H9 (cell line): ENCODE measurements at regions not wholly inside any gene's neighbourhood (a gene's known extent, or its start where the extent isn't known, plus 50 kb on each side); places are given as distances from the start of the nearest gene placed in this dataset.

Source experiments
- DNase-seq: peaks from one replicate; pipeline ENCODE4 v3.0.0-alpha.2; 2017
- H2AFZ ChIP-seq: one replicate; pipeline ENCODE4 v1.6.1; 2013; ENCODE audit warnings: mild to moderate bottlenecking, low read length, control low read depth, moderate library complexity
- H2AK5ac ChIP-seq: 2 replicates; pipeline ENCODE4 v1.6.1; 2013; ENCODE audit warnings: low read length, control low read depth, mixed read lengths; ENCODE audit not compliant: insufficient read length
- H2BK120ac ChIP-seq: one replicate; pipeline ENCODE4 v1.6.1; 2013; ENCODE audit warnings: low read depth, mild to moderate bottlenecking, low read length, control low read depth, inconsistent platforms; ENCODE audit not compliant: poor library complexity, severe bottlenecking
- H2BK12ac ChIP-seq: 2 replicates; pipeline ENCODE4 v1.6.1; 2013; ENCODE audit warnings: low read length, control low read depth, mixed read lengths, low read depth; ENCODE audit not compliant: insufficient read length
- H2BK15ac ChIP-seq: 2 replicates; pipeline ENCODE4 v1.6.1; 2013; ENCODE audit warnings: low read depth, low read length, control low read depth
- H2BK20ac ChIP-seq: one replicate; pipeline ENCODE4 v1.6.1; 2013; ENCODE audit warnings: low read depth, mild to moderate bottlenecking, low read length, control low read depth, inconsistent platforms; ENCODE audit not compliant: poor library complexity, severe bottlenecking
- H2BK5ac ChIP-seq: 2 replicates; pipeline ENCODE4 v1.6.1; 2013; ENCODE audit warnings: low read length, control low read depth, mixed read lengths; ENCODE audit not compliant: insufficient read length
- H3K14ac ChIP-seq: 2 replicates; pipeline ENCODE4 v1.6.1; 2013; ENCODE audit warnings: low read length, control low read depth; ENCODE audit not compliant: insufficient read depth
- H3K18ac ChIP-seq: 2 replicates; pipeline ENCODE4 v1.6.1; 2013; ENCODE audit warnings: low read depth, mild to moderate bottlenecking, mixed read lengths, low read length, control low read depth; ENCODE audit not compliant: insufficient read length
- H3K23ac ChIP-seq: 2 replicates; pipeline ENCODE4 v1.6.1; 2013; ENCODE audit warnings: low read length, control low read depth, mixed read lengths, low read depth; ENCODE audit not compliant: insufficient read length
- H3K23me2 ChIP-seq: 2 replicates; pipeline ENCODE4 v1.6.1; 2013; ENCODE audit warnings: low read depth, mild to moderate bottlenecking, mixed read lengths, low read length, control low read depth; ENCODE audit not compliant: insufficient read length, poor library complexity, severe bottlenecking
- H3K27ac ChIP-seq: 2 replicates; pipeline ENCODE4 v1.5.1; 2013; ENCODE audit warnings: low read length, control low read depth, mixed read lengths, low read depth; ENCODE audit not compliant: insufficient read length
- H3K27me3 ChIP-seq: 2 replicates; pipeline ENCODE4 v1.6.1; 2013; ENCODE audit warnings: low read length, control low read depth, inconsistent platforms; ENCODE audit not compliant: insufficient read depth
- H3K4ac ChIP-seq: 2 replicates; pipeline ENCODE4 v1.6.1; 2013; ENCODE audit warnings: low read depth, mild to moderate bottlenecking, control low read depth, inconsistent platforms, low read length, moderate library complexity
- H3K4me1 ChIP-seq: 2 replicates; pipeline ENCODE4 v1.6.1; 2013; ENCODE audit warnings: low read length, control low read depth, inconsistent platforms; ENCODE audit not compliant: insufficient read depth
- H3K4me2 ChIP-seq: 2 replicates; pipeline ENCODE4 v1.6.1; 2013; ENCODE audit warnings: low read length, control low read depth, mixed read lengths; ENCODE audit not compliant: insufficient read length, insufficient read depth
- H3K56ac ChIP-seq: 2 replicates; pipeline ENCODE4 v1.6.1; 2013; ENCODE audit warnings: low read depth, mild to moderate bottlenecking, mixed read lengths, low read length, control low read depth; ENCODE audit not compliant: insufficient read length
- H3K79me1 ChIP-seq: 2 replicates; pipeline ENCODE4 v1.6.1; 2013; ENCODE audit warnings: low read depth, mild to moderate bottlenecking, moderate library complexity, low read length, control low read depth, inconsistent platforms; ENCODE audit not compliant: insufficient read depth, poor library complexity, severe bottlenecking
- H3K79me2 ChIP-seq: 2 replicates; pipeline ENCODE4 v1.6.1; 2013; ENCODE audit warnings: low read length, control low read depth, inconsistent platforms; ENCODE audit not compliant: insufficient read depth
- H3K9ac ChIP-seq: 2 replicates; pipeline ENCODE4 v1.6.1; 2013; ENCODE audit warnings: low read length, control low read depth, mixed read lengths; ENCODE audit not compliant: insufficient read length; ENCODE audit errors: extremely low read depth
- H3K9me3 ChIP-seq: one replicate; pipeline ENCODE4 v1.6.1; 2013; ENCODE audit warnings: low read depth, low read length, inconsistent platforms; ENCODE audit not compliant: control insufficient read depth
- H3T11ph ChIP-seq: one replicate; pipeline ENCODE4 v1.6.1; 2013; ENCODE audit warnings: mild to moderate bottlenecking, low read length, control low read depth, inconsistent platforms
- H4K20me1 ChIP-seq: one replicate; pipeline ENCODE4 v1.6.1; 2013; ENCODE audit not compliant: control insufficient read depth, insufficient read length, insufficient read depth
- H4K5ac ChIP-seq: 2 replicates; pipeline ENCODE4 v1.6.1; 2013; ENCODE audit warnings: low read depth, mild to moderate bottlenecking, mixed read lengths, low read length, control low read depth; ENCODE audit not compliant: insufficient read length
- H4K8ac ChIP-seq: replicated peaks from 2 replicates; pipeline ENCODE4 v1.6.1; 2013; ENCODE audit warnings: low read length, control low read depth, mixed read lengths, low read depth; ENCODE audit not compliant: insufficient read length
- H4K91ac ChIP-seq: 2 replicates; pipeline ENCODE4 v1.6.1; 2013; ENCODE audit warnings: low read depth, mild to moderate bottlenecking, moderate library complexity, mixed read lengths, low read length, control low read depth; ENCODE audit not compliant: insufficient read length
- H3K27ac Mint-ChIP-seq, 3 experiments: 2 replicates in 2 of 3; 3 replicates in 1 of 3; pipeline ENCODE4 v1.8.0; 2020 to 2021; ENCODE audit warnings: mixed read lengths in 3 of 3, mild to moderate bottlenecking in 1 of 3, moderate library complexity in 1 of 3
- H3K27me3 Mint-ChIP-seq: 2 replicates; pipeline ENCODE4 v1.8.0; 2021; ENCODE audit warnings: low read depth, mild to moderate bottlenecking, moderate library complexity, mixed read lengths
- H3K36me3 Mint-ChIP-seq, 3 experiments: 2 replicates in 2 of 3; 3 replicates in 1 of 3; pipeline ENCODE4 v1.8.0; 2020 to 2021; ENCODE audit warnings: low read depth in 3 of 3, mixed read lengths in 3 of 3; ENCODE audit not compliant: insufficient read depth in 1 of 3
- H3K4me1 Mint-ChIP-seq, 2 experiments: 2 replicates each; pipeline ENCODE4 v1.8.0; 2020; ENCODE audit warnings: mixed read lengths in 2 of 2
- H3K4me3 Mint-ChIP-seq, 2 experiments: 2 replicates in 1 of 2; 3 replicates in 1 of 2; pipeline ENCODE4 v1.8.0; 2020 to 2021; ENCODE audit warnings: mild to moderate bottlenecking in 2 of 2, mixed read lengths in 2 of 2, moderate library complexity in 1 of 2
- H3K9me3 Mint-ChIP-seq, 2 experiments: 2 replicates in 1 of 2; 3 replicates in 1 of 2; pipeline ENCODE4 v1.8.0; 2020; ENCODE audit warnings: mild to moderate bottlenecking in 2 of 2, mixed read lengths in 2 of 2, moderate library complexity in 1 of 2
- WGBS: extraction: QIAGEN DNeasy Blood & Tissue Kit; methylation state at CpG from one replicate; pipeline ENCODE4 v1.1.7; 2013; ENCODE audit warnings: missing lambda C conversion rate, low lambda C conversion rate, mixed read lengths; ENCODE audit not compliant: insufficient read length; ENCODE audit errors: extremely low coverage; 5-methylcytosine and 5-hydroxymethylcytosine counted together
- TF ChIP-seq, protein P1 (sequence below): fragments of 200-600 bp; sonication (generic); conservative IDR thresholded peaks from 3 replicates; pipeline ENCODE4 v1.8.0; 2021; ENCODE audit warnings: antibody characterized with exemption, mild to moderate bottlenecking

DNA sequence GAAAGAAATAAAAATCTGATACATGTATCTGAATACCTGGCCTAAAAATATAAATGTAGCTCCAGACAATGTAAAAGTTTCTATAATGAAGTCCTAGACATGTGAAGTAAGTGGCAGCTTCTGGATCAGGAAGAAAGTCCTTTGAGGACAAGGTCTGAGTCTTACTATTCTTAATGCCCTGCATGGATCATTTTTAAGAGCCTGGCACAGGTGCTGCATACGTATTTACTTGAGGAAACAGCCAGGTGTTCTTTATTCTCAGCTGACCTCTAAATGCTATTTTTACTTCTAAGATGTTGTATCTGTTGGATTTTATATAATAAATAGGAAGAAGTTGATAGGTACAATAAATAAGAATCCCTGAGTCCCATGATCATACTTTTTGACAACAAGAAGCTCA, 750.0 kb upstream of the LUZP2 start:
- Histone ChIP-seq H3K4me1 (no peaks in the 10 kb centered on the region), H3K27ac (no peak overlapping the region), H3K9me3 (no peaks in the 10 kb centered on the region), H3K14ac (no peak overlapping the region), H2AFZ (no peak overlapping the region), H3K4ac (no peak overlapping the region), H3T11ph (no peak overlapping the region), H3K79me2 (no peaks in the 10 kb centered on the region), H3K79me1 (no peaks in the 10 kb centered on the region), H2BK20ac (no peak overlapping the region), H3K27me3 (no peaks in the 10 kb centered on the region), H2BK12ac (no peak overlapping the region), H4K91ac (no peak overlapping the region), H2BK15ac (no peak overlapping the region), H3K4me2 (no peak overlapping the region), H2BK120ac (no peak overlapping the region), H4K5ac (no peak overlapping the region), H3K56ac (no peak overlapping the region), H2BK5ac (no peak overlapping the region), H2AK5ac (no peak overlapping the region), H3K23ac (no peak overlapping the region), H3K9ac (no peak overlapping the region), H3K23me2 (no peaks in the 10 kb centered on the region), H3K18ac (no peak overlapping the region), H4K8ac (no peak overlapping the region), H4K20me1 (no peaks in the 10 kb centered on the region)
- Mint-ChIP-seq H3K4me1 (no peaks in the 10 kb centered on the region), H3K36me3 (peaks cover 0 to 3% (median 0%) of the 10 kb centered on the region in 3 experiments; a peak in 2 of 7 replicates), H3K9me3 (no peaks in the 10 kb centered on the region), H3K4me3 (no peak overlapping the region), H3K27me3 (no peaks in the 10 kb centered on the region), H3K27ac (no peak overlapping the region)
- no peak for DNase-seq
- TF ChIP-seq, protein P1, sequence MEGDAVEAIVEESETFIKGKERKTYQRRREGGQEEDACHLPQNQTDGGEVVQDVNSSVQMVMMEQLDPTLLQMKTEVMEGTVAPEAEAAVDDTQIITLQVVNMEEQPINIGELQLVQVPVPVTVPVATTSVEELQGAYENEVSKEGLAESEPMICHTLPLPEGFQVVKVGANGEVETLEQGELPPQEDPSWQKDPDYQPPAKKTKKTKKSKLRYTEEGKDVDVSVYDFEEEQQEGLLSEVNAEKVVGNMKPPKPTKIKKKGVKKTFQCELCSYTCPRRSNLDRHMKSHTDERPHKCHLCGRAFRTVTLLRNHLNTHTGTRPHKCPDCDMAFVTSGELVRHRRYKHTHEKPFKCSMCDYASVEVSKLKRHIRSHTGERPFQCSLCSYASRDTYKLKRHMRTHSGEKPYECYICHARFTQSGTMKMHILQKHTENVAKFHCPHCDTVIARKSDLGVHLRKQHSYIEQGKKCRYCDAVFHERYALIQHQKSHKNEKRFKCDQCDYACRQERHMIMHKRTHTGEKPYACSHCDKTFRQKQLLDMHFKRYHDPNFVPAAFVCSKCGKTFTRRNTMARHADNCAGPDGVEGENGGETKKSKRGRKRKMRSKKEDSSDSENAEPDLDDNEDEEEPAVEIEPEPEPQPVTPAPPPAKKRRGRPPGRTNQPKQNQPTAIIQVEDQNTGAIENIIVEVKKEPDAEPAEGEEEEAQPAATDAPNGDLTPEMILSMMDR: no peak
- WGBS: no CpG with 5 or more reads among the region's 1 CpG
